K562 (cell line): ENCODE measurements at regions not wholly inside any gene's neighbourhood (a gene's known extent, or its start where the extent isn't known, plus 50 kb on each side); places are given as distances from the start of the nearest gene placed in this dataset.

Source experiments
- CBX3 ChIP-seq, 2 experiments: IDR thresholded peaks; 1 replicate in 1 of 2; 2 replicates in 1 of 2; pipeline ENCODE4 v1.6.1; 2012; ENCODE audit warnings: inconsistent platforms in 2 of 2, low read length in 2 of 2, borderline replicate concordance in 1 of 2, control low read depth in 1 of 2
- EZH2 ChIP-seq: IDR thresholded peaks from 2 replicates; pipeline ENCODE4 v1.6.1; 2012; ENCODE audit warnings: low read depth, mild to moderate bottlenecking, inconsistent platforms, low read length, borderline replicate concordance
- FOXM1 ChIP-seq, 2 experiments: fragments of 450-650 bp in 1 of 2; sonication (generic) in 1 of 2; formaldehyde crosslinking in 1 of 2; IDR thresholded peaks; 2 replicates each; pipeline versions ENCODE4 v1.6.1 to v1.9.0; 2017 to 2022; ENCODE audit warnings: low read depth in 2 of 2, mild to moderate bottlenecking in 2 of 2, missing genetic modification reagents in 1 of 2, moderate library complexity in 1 of 2
- HDAC6 ChIP-seq: IDR thresholded peaks from 2 replicates; pipeline ENCODE4 v1.6.1; 2012; ENCODE audit warnings: low read depth, mild to moderate bottlenecking, control low read depth, inconsistent platforms, low read length, moderate library complexity
- POLR3G ChIP-seq: IDR thresholded peaks from 2 replicates; pipeline ENCODE4 v1.6.1; 2011; ENCODE audit not compliant: insufficient read length, insufficient replicate concordance; ENCODE audit errors: extremely low read depth
- TCF7L2 ChIP-seq: fragments of 150-350 bp; IDR thresholded peaks from 2 replicates; pipeline ENCODE4 v1.6.1; 2016; ENCODE audit warnings: low read depth, mild to moderate bottlenecking, low read length, moderate library complexity
- TF ChIP-seq, protein P1 (sequence below), 2 experiments: fragments of 200-800 bp in 1 of 2; sonication (Bioruptor generic) in 1 of 2; sonication (generic) in 1 of 2; formaldehyde crosslinking in 1 of 2; IDR thresholded peaks in 1 of 2; conservative IDR thresholded peaks in 1 of 2; 2 replicates each; pipeline versions ENCODE4 v1.5.0 to v1.6.1; 2016 to 2020; ENCODE audit warnings: missing compliant biosample characterization in 1 of 2, missing genetic modification characterization in 1 of 2, missing genetic modification reagents in 1 of 2
- TF ChIP-seq, protein P2 (sequence below): sonication (generic); formaldehyde crosslinking; IDR thresholded peaks from 2 replicates; pipeline ENCODE4 v1.8.1; 2022; ENCODE audit warnings: missing genetic modification reagents

DNA sequence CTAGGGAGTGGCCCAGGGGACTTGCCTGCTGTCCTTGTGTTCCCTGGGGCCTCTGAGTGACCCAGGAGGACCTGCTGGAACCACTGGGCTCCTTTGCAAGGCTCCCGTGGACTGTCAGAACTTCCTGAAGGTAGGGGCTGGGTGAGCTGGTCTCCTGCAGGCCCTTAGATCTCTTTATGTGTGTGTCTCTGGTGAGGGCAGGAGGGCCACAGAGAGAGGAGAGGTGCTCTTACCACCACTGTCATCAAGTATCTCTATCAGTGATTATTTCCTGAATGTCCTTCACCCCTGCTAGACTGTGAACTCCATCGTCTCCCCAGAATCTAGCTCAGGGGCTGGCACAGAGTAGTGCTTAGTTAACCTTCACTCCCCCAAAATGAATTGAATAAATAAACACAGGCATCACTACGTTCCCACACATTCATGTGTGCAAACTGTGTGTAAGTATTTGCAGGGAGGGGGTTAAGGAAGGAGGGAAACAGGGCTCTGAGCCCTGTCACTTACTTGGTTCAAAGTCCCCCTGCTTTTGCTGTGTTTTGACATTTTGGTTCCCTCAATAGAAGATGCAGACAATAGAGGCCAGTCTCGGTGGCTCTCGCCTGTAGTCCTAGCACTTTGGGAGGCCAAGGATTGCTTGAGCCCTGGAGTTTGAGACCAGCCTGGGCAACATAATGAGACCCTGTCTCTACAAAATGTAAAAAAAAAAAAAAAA lies 100.8 kb upstream of the HAAO start:
- TF ChIP-seq FOXM1 (IDR thresholded peaks at IDR 0.05; ENCODE audit: low read depth) (no peak), FOXM1 (CRISPR knock-in tag; IDR thresholded peaks at IDR 0.05; ENCODE audit: low read depth) (no peak), POLR3G (no peak), EZH2 (no peak), TCF7L2 (no peak), CBX3 (IDR thresholded peaks at IDR 0.05; ENCODE audit: borderline replicate concordance in 1 of 2, low read length in 2 of 2) (no peak), HDAC6 (no peak)
- TF ChIP-seq, protein P1, sequence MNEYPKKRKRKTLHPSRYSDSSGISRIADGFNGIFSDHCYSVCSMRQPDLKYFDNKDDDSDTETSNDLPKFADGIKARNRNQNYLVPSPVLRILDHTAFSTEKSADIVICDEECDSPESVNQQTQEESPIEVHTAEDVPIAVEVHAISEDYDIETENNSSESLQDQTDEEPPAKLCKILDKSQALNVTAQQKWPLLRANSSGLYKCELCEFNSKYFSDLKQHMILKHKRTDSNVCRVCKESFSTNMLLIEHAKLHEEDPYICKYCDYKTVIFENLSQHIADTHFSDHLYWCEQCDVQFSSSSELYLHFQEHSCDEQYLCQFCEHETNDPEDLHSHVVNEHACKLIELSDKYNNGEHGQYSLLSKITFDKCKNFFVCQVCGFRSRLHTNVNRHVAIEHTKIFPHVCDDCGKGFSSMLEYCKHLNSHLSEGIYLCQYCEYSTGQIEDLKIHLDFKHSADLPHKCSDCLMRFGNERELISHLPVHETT (CRISPR knock-in tag; conservative IDR thresholded peaks at IDR 0.05 in 1 of 2, IDR thresholded peaks at IDR 0.05 in 1 of 2) = no peak
- TF ChIP-seq, protein P2, sequence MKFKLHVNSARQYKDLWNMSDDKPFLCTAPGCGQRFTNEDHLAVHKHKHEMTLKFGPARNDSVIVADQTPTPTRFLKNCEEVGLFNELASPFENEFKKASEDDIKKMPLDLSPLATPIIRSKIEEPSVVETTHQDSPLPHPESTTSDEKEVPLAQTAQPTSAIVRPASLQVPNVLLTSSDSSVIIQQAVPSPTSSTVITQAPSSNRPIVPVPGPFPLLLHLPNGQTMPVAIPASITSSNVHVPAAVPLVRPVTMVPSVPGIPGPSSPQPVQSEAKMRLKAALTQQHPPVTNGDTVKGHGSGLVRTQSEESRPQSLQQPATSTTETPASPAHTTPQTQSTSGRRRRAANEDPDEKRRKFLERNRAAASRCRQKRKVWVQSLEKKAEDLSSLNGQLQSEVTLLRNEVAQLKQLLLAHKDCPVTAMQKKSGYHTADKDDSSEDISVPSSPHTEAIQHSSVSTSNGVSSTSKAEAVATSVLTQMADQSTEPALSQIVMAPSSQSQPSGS (CRISPR knock-in tag) = no peak
